ENCODE measurements at regions not wholly inside any gene's neighbourhood (a gene's known extent, or its start where the extent isn't known, plus 50 kb on each side); places are given as distances from the start of the nearest gene placed in this dataset.

- no peaks in the 10 kb centered on the region for H3K36me3 ChIP-seq (ENCODE audit: control insufficient read depth, insufficient read depth, low read length)
- TF ChIP-seq, protein P1, sequence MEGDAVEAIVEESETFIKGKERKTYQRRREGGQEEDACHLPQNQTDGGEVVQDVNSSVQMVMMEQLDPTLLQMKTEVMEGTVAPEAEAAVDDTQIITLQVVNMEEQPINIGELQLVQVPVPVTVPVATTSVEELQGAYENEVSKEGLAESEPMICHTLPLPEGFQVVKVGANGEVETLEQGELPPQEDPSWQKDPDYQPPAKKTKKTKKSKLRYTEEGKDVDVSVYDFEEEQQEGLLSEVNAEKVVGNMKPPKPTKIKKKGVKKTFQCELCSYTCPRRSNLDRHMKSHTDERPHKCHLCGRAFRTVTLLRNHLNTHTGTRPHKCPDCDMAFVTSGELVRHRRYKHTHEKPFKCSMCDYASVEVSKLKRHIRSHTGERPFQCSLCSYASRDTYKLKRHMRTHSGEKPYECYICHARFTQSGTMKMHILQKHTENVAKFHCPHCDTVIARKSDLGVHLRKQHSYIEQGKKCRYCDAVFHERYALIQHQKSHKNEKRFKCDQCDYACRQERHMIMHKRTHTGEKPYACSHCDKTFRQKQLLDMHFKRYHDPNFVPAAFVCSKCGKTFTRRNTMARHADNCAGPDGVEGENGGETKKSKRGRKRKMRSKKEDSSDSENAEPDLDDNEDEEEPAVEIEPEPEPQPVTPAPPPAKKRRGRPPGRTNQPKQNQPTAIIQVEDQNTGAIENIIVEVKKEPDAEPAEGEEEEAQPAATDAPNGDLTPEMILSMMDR (IDR thresholded peaks at IDR 0.05; ENCODE audit: insufficient read depth, low read length, poor library complexity, severe bottlenecking): no peak
- no peak overlapping the region for H3K4me3 ChIP-seq (replicated peaks; ENCODE audit: low read depth, low read length)
- no peaks in the 10 kb centered on the region for H3K27me3 ChIP-seq (replicated peaks; ENCODE audit: control insufficient read depth, insufficient read depth, low read length)
- DNase-seq (ENCODE audit: extremely low read depth, insufficient read length): no peak
Observed at GRCh38 chr12:66061557-66062289, 68.8 kb downstream of the LLPH start.

DNA sequence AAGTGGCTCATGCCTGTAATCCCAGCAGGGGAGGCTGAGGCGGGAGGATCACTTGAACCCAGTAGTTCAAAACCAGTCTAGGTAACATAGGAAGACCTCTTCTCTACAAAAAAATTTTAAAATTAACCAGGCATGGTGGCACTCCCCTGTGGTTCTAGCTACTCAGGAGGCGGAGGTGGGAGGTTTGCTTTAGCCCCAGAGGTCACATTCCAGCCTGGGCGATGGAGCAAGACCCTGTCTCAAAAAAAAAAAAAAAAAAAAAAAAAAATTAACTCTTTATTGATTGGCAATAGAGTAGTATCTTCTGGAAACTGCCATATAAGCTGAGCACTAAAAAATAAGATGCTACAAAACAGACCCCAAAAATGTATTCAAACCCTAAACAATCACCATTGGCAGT is 69.5 kb downstream of the LLPH start:
- TF ChIP-seq, protein P1 (IDR thresholded peaks at IDR 0.05; ENCODE audit: insufficient read depth, low read length, poor library complexity, severe bottlenecking): no peak
- DNase-seq (ENCODE audit: extremely low read depth, insufficient read length): no peak
- no peak overlapping the region for H3K4me3 ChIP-seq (replicated peaks; ENCODE audit: low read depth, low read length)

GRCh38 chr12:66060163-66060907 is 70.2 kb downstream of the LLPH start:
- TF ChIP-seq, protein P1 (IDR thresholded peaks at IDR 0.05; ENCODE audit: insufficient read depth, low read length, poor library complexity, severe bottlenecking): no peak
- Histone ChIP-seq H3K36me3 (ENCODE audit: control insufficient read depth, insufficient read depth, low read length) (no peaks in the 10 kb centered on the region), H3K4me3 (replicated peaks; ENCODE audit: low read depth, low read length) (no peak overlapping the region), H3K27me3 (replicated peaks; ENCODE audit: control insufficient read depth, insufficient read depth, low read length) (no peaks in the 10 kb centered on the region)
- no peak for DNase-seq (ENCODE audit: extremely low read depth, insufficient read length)

More for the DNA sequence above, 69.5 kb downstream of the LLPH start:
- Histone ChIP-seq H3K36me3 (ENCODE audit: control insufficient read depth, insufficient read depth, low read length) (no peaks in the 10 kb centered on the region), H3K27me3 (replicated peaks; ENCODE audit: control insufficient read depth, insufficient read depth, low read length) (no peaks in the 10 kb centered on the region)

GRCh38 chr12:66059666-66060065 is 70.9 kb downstream of the LLPH start:
- no peak for DNase-seq (ENCODE audit: extremely low read depth, insufficient read length)
- TF ChIP-seq, protein P1 (IDR thresholded peaks at IDR 0.05; ENCODE audit: insufficient read depth, low read length, poor library complexity, severe bottlenecking): no peak
- Histone ChIP-seq H3K4me3 (replicated peaks; ENCODE audit: low read depth, low read length) (no peak overlapping the region), H3K36me3 (ENCODE audit: control insufficient read depth, insufficient read depth, low read length) (no peaks in the 10 kb centered on the region), H3K27me3 (replicated peaks; ENCODE audit: control insufficient read depth, insufficient read depth, low read length) (no peaks in the 10 kb centered on the region)

- H3K4me3 ChIP-seq (replicated peaks; ENCODE audit: low read depth, low read length): no peak overlapping the region
- no peaks in the 10 kb centered on the region for H3K27me3 ChIP-seq (replicated peaks; ENCODE audit: control insufficient read depth, insufficient read depth, low read length)
- no peak for DNase-seq (ENCODE audit: extremely low read depth, insufficient read length)
- TF ChIP-seq, protein P1 (IDR thresholded peaks at IDR 0.05; ENCODE audit: insufficient read depth, low read length, poor library complexity, severe bottlenecking): no peak
- H3K36me3 ChIP-seq (ENCODE audit: control insufficient read depth, insufficient read depth, low read length): no peaks in the 10 kb centered on the region
Observed at GRCh38 chr12:66058554-66058953, 72.0 kb downstream of the LLPH start.

All from GM06990 (cell line).